GM23248 (cell line): ENCODE measurements at regions not wholly inside any gene's neighbourhood (a gene's known extent, or its start where the extent isn't known, plus 50 kb on each side); places are given as distances from the start of the nearest gene placed in this dataset. TPM values are rescaled to one million over a fixed set of nuclear protein-coding genes. Genes with fewer than 3 reads are reported as not detected.

Experiments
- DNase-seq: peaks from one replicate; pipeline ENCODE4 v3.0.0-alpha.2; 2015
- H2AFZ ChIP-seq: fragments of 200-600 bp; sonication (generic); 2 replicates; pipeline ENCODE4 v1.6.1; 2016; ENCODE audit warnings: antibody characterized with exemption
- H3F3A ChIP-seq: fragments of 200-600 bp; sonication (generic); 2 replicates; pipeline ENCODE4 v1.6.1; 2016; ENCODE audit warnings: mild to moderate bottlenecking, antibody characterized with exemption, mixed run types; ENCODE audit not compliant: insufficient read depth
- H3K27ac ChIP-seq: fragments of 200-600 bp; sonication (generic); 2 replicates; pipeline ENCODE4 v1.5.1; 2016; ENCODE audit warnings: mild to moderate bottlenecking
- H3K27me3 ChIP-seq: fragments of 200-600 bp; sonication (generic); replicated peaks from 2 replicates; pipeline ENCODE4 v1.6.1; 2016; ENCODE audit warnings: mild to moderate bottlenecking; ENCODE audit not compliant: insufficient read depth
- H3K36me3 ChIP-seq: fragments of 200-600 bp; sonication (generic); 2 replicates; pipeline ENCODE4 v1.6.1; 2016; ENCODE audit warnings: low read depth, mild to moderate bottlenecking
- H3K4me1 ChIP-seq: fragments of 200-600 bp; sonication (generic); 2 replicates; pipeline ENCODE4 v1.6.1; 2016; ENCODE audit warnings: mild to moderate bottlenecking; ENCODE audit not compliant: insufficient read depth
- H3K4me2 ChIP-seq: fragments of 200-600 bp; sonication (generic); one replicate; pipeline ENCODE4 v1.6.1; 2016; ENCODE audit warnings: mild to moderate bottlenecking; ENCODE audit not compliant: unreplicated experiment
- H3K4me3 ChIP-seq: fragments of 200-600 bp; sonication (generic); 2 replicates; pipeline ENCODE4 v1.5.1; 2016; ENCODE audit warnings: mild to moderate bottlenecking
- H3K79me2 ChIP-seq: fragments of 200-600 bp; sonication (generic); 2 replicates; pipeline ENCODE4 v1.6.1; 2016; ENCODE audit warnings: mild to moderate bottlenecking; ENCODE audit not compliant: insufficient read depth
- H3K9ac ChIP-seq: fragments of 200-600 bp; sonication (generic); 2 replicates; pipeline ENCODE4 v1.6.1; 2016; ENCODE audit warnings: mild to moderate bottlenecking
- H3K9me2 ChIP-seq: fragments of 200-600 bp; sonication (generic); 2 replicates; pipeline ENCODE4 v1.6.1; 2016; ENCODE audit warnings: mixed run types, mild to moderate bottlenecking, moderate library complexity; ENCODE audit not compliant: insufficient read depth
- H3K9me3 ChIP-seq: fragments of 200-600 bp; sonication (generic); one replicate; pipeline ENCODE4 v1.6.1; 2017; ENCODE audit warnings: low read depth
- H4K20me1 ChIP-seq: fragments of 200-600 bp; sonication (generic); 2 replicates; pipeline ENCODE4 v1.6.0; 2016; ENCODE audit not compliant: insufficient read depth
- EZH2 ChIP-seq: fragments of 200-600 bp; sonication (generic); IDR thresholded peaks from 2 replicates; pipeline ENCODE4 v1.6.1; 2018; ENCODE audit warnings: antibody characterized with exemption, mild to moderate bottlenecking; ENCODE audit not compliant: insufficient read depth, poor library complexity, severe bottlenecking
- EZH2phosphoT487 ChIP-seq: fragments of 200-600 bp; sonication (generic); IDR thresholded peaks from 2 replicates; pipeline ENCODE4 v1.6.1; 2018; ENCODE audit warnings: antibody characterized with exemption, moderate library complexity, mild to moderate bottlenecking, low read depth; ENCODE audit not compliant: insufficient read depth
- WGBS, 2 experiments: methylation state at CpG; one replicate each; pipeline ENCODE4 v1.1.6; 2015 to 2017; ENCODE audit warnings: low lambda C conversion rate in 2 of 2, low coverage in 1 of 2; ENCODE audit errors: missing lambda C conversion rate in 2 of 2; 5-methylcytosine and 5-hydroxymethylcytosine counted together
- in situ Hi-C: fragments of 300-500 bp; cut with MboI; formaldehyde crosslinking; loops from 2 replicates; pipeline ENCODE4 v1.15.0; 2020
- small RNA-seq: library from RNA; depleted of rRNA; stranded (forward); fragments of <200 nt; gene quantifications from one replicate; pipeline ENCODE3, GENCODE V24; 2014; ENCODE audit warnings: low read depth, low replicate concordance

GRCh38 chrX:117301086-117301485 is 815.5 kb downstream of the KLHL13 start:
- H3K9me3 ChIP-seq: no peaks in the 10 kb centered on the region
- no peak overlapping the region for H3K27ac ChIP-seq
- 4 to 11% methylated on average over 1 of the region's 1 CpG for WGBS, 2 experiments
- H3F3A ChIP-seq: no peaks in the 10 kb centered on the region
- H3K9ac ChIP-seq: no peak overlapping the region
- H4K20me1 ChIP-seq: no peaks in the 10 kb centered on the region
- no peak for DNase-seq
- H3K4me2 ChIP-seq: no peak overlapping the region
- H3K27me3 ChIP-seq: no peaks in the 10 kb centered on the region
- no peaks in the 10 kb centered on the region for H3K9me2 ChIP-seq
- H3K4me1 ChIP-seq: no peaks in the 10 kb centered on the region
- no peaks in the 10 kb centered on the region for H3K79me2 ChIP-seq
- no peaks in the 10 kb centered on the region for H3K36me3 ChIP-seq
- in situ Hi-C loops: no loop called here
- no peak overlapping the region for H2AFZ ChIP-seq
- H3K4me3 ChIP-seq: no peak overlapping the region
- TF ChIP-seq EZH2phosphoT487 (no peak), EZH2 (no peak)

- Histone ChIP-seq H3K4me3 (no peak overlapping the region), H3F3A (no peaks in the 10 kb centered on the region), H3K4me2 (no peak overlapping the region), H3K79me2 (no peaks in the 10 kb centered on the region), H3K27ac (no peak overlapping the region), H4K20me1 (no peaks in the 10 kb centered on the region), H3K4me1 (no peaks in the 10 kb centered on the region), H3K9ac (no peak overlapping the region), H3K27me3 (no peaks in the 10 kb centered on the region), H3K9me2 (no peaks in the 10 kb centered on the region), H3K36me3 (no peaks in the 10 kb centered on the region), H2AFZ (no peak overlapping the region), H3K9me3 (no peaks in the 10 kb centered on the region)
- DNase-seq: no peak
- TF ChIP-seq EZH2 (no peak), EZH2phosphoT487 (no peak)
- 10 to 17% methylated on average over 1 of the region's 1 CpG for WGBS, 2 experiments
- in situ Hi-C loops: no loop called here
Observed at GRCh38 chrX:117291760-117292159, 824.9 kb downstream of the KLHL13 start.

GRCh38 chrX:117274965-117275364 is 812.2 kb upstream of the CT83 start:
- in situ Hi-C loops: no loop called here

More at GRCh38 chrX:117274965-117275364, 812.2 kb upstream of the CT83 start:
- no peak overlapping the region for H3K4me2 ChIP-seq
- no peaks in the 10 kb centered on the region for H3K9me3 ChIP-seq
- no peaks in the 10 kb centered on the region for H4K20me1 ChIP-seq
- H3K4me3 ChIP-seq: no peak overlapping the region
- H3K79me2 ChIP-seq: no peaks in the 10 kb centered on the region
- no peak overlapping the region for H3K27ac ChIP-seq
- no peak overlapping the region for H3K9ac ChIP-seq
- no peaks in the 10 kb centered on the region for H3K4me1 ChIP-seq
- H2AFZ ChIP-seq: no peak overlapping the region
- H3K36me3 ChIP-seq: no peaks in the 10 kb centered on the region
- H3F3A ChIP-seq: no peaks in the 10 kb centered on the region
- H3K9me2 ChIP-seq: no peaks in the 10 kb centered on the region
- TF ChIP-seq EZH2phosphoT487 (no peak), EZH2 (no peak)
- no peak for DNase-seq
- H3K27me3 ChIP-seq: no peaks in the 10 kb centered on the region
- WGBS, 2 experiments: 29 to 34% methylated on average over 1 to 4 of the region's 4 CpGs

Small RNA genes in the stretch of these regions (small RNA-seq; reads per million reads assigned to genes)
- gene AC005002.2: not detected
